ENCODE measurements at regions not wholly inside any gene's neighbourhood (a gene's known extent, or its start where the extent isn't known, plus 50 kb on each side); places are given as distances from the start of the nearest gene placed in this dataset.
"Not testable (repeated sequence)": the region's sequence is repeated elsewhere in the genome, so short reads cannot be mapped to it uniquely, and the experiment has no call there.

GRCh38 chr7:149930374-149931068 lies 56.8 kb downstream of the ATP6V0E2 start:
- H3K36me3 ChIP-seq (ENCODE audit: insufficient read depth, low read length); DNase-seq; H3K36me3 Mint-ChIP-seq (ENCODE audit: low read depth); H3K4me3 Mint-ChIP-seq; H3K9me3 ChIP-seq (ENCODE audit: control insufficient read depth in 1 of 2, insufficient read depth in 1 of 2, low read length in 2 of 2); H3K9me3 Mint-ChIP-seq; H3K4me3 ChIP-seq (ENCODE audit: low read length); POLR2A ChIA-PET; H3K27me3 Mint-ChIP-seq; CTCF ChIA-PET; H3K27ac ChIP-seq (ENCODE audit: low read depth in 1 of 2, low read length in 2 of 2); ATAC-seq (ENCODE audit: poor library complexity); H3K4me1 ChIP-seq (ENCODE audit: insufficient read depth, low read length); H3K4me1 Mint-ChIP-seq (ENCODE audit: low read depth); H3K27ac Mint-ChIP-seq; intact Hi-C loops (cut with DNase I, micrococcal nuclease); H3K27me3 ChIP-seq (ENCODE audit: control insufficient read depth in 1 of 2, insufficient read depth in 2 of 2, low read length in 2 of 2): not testable (repeated sequence)

- H3K9me3 Mint-ChIP-seq; H3K27ac Mint-ChIP-seq; H3K4me1 Mint-ChIP-seq (ENCODE audit: low read depth); H3K9me3 ChIP-seq (ENCODE audit: control insufficient read depth in 1 of 2, insufficient read depth in 1 of 2, low read length in 2 of 2); H3K4me3 Mint-ChIP-seq; POLR2A ChIA-PET; ATAC-seq (ENCODE audit: poor library complexity); H3K4me1 ChIP-seq (ENCODE audit: insufficient read depth, low read length); H3K4me3 ChIP-seq (ENCODE audit: low read length); intact Hi-C loops (cut with DNase I, micrococcal nuclease); H3K27me3 ChIP-seq (ENCODE audit: control insufficient read depth in 1 of 2, insufficient read depth in 2 of 2, low read length in 2 of 2); DNase-seq; H3K27ac ChIP-seq (ENCODE audit: low read depth in 1 of 2, low read length in 2 of 2); H3K36me3 Mint-ChIP-seq (ENCODE audit: low read depth); CTCF ChIA-PET; H3K36me3 ChIP-seq (ENCODE audit: insufficient read depth, low read length); H3K27me3 Mint-ChIP-seq: not testable (repeated sequence)
Observed at GRCh38 chr7:149933776-149934175, 60.0 kb downstream of the ATP6V0E2 start.

GRCh38 chr7:149947346-149947745 lies 73.6 kb downstream of the ATP6V0E2 start:
- H3K27ac ChIP-seq (ENCODE audit: low read depth in 1 of 2, low read length in 2 of 2); H3K27me3 Mint-ChIP-seq; POLR2A ChIA-PET; H3K4me1 Mint-ChIP-seq (ENCODE audit: low read depth); CTCF ChIA-PET; H3K27me3 ChIP-seq (ENCODE audit: control insufficient read depth in 1 of 2, insufficient read depth in 2 of 2, low read length in 2 of 2); DNase-seq; H3K9me3 Mint-ChIP-seq; H3K36me3 Mint-ChIP-seq (ENCODE audit: low read depth); H3K4me3 Mint-ChIP-seq; intact Hi-C loops (cut with DNase I, micrococcal nuclease); H3K9me3 ChIP-seq (ENCODE audit: control insufficient read depth in 1 of 2, insufficient read depth in 1 of 2, low read length in 2 of 2); H3K36me3 ChIP-seq (ENCODE audit: insufficient read depth, low read length); H3K4me3 ChIP-seq (ENCODE audit: low read length); H3K27ac Mint-ChIP-seq; H3K4me1 ChIP-seq (ENCODE audit: insufficient read depth, low read length); ATAC-seq (ENCODE audit: poor library complexity): not testable (repeated sequence)

- H3K27ac ChIP-seq (ENCODE audit: low read depth in 1 of 2, low read length in 2 of 2); ATAC-seq (ENCODE audit: poor library complexity); H3K9me3 ChIP-seq (ENCODE audit: control insufficient read depth in 1 of 2, insufficient read depth in 1 of 2, low read length in 2 of 2); intact Hi-C loops (cut with DNase I, micrococcal nuclease); H3K27me3 Mint-ChIP-seq; CTCF ChIA-PET; H3K36me3 ChIP-seq (ENCODE audit: insufficient read depth, low read length); H3K9me3 Mint-ChIP-seq; POLR2A ChIA-PET; H3K36me3 Mint-ChIP-seq (ENCODE audit: low read depth); H3K4me3 Mint-ChIP-seq; H3K27me3 ChIP-seq (ENCODE audit: control insufficient read depth in 1 of 2, insufficient read depth in 2 of 2, low read length in 2 of 2); DNase-seq; H3K4me1 Mint-ChIP-seq (ENCODE audit: low read depth); H3K4me3 ChIP-seq (ENCODE audit: low read length); H3K27ac Mint-ChIP-seq; H3K4me1 ChIP-seq (ENCODE audit: insufficient read depth, low read length): not testable (repeated sequence)
Observed at GRCh38 chr7:149948444-149948843, 74.7 kb downstream of the ATP6V0E2 start.

- POLR2A ChIA-PET; H3K9me3 ChIP-seq (ENCODE audit: control insufficient read depth in 1 of 2, insufficient read depth in 1 of 2, low read length in 2 of 2); H3K27me3 Mint-ChIP-seq; CTCF ChIA-PET; H3K4me3 Mint-ChIP-seq; H3K27me3 ChIP-seq (ENCODE audit: control insufficient read depth in 1 of 2, insufficient read depth in 2 of 2, low read length in 2 of 2); H3K4me1 ChIP-seq (ENCODE audit: insufficient read depth, low read length); H3K36me3 ChIP-seq (ENCODE audit: insufficient read depth, low read length); ATAC-seq (ENCODE audit: poor library complexity); H3K9me3 Mint-ChIP-seq; H3K4me3 ChIP-seq (ENCODE audit: low read length); H3K27ac ChIP-seq (ENCODE audit: low read depth in 1 of 2, low read length in 2 of 2); H3K27ac Mint-ChIP-seq; H3K4me1 Mint-ChIP-seq (ENCODE audit: low read depth); intact Hi-C loops (cut with DNase I, micrococcal nuclease); H3K36me3 Mint-ChIP-seq (ENCODE audit: low read depth): not testable (repeated sequence)
- peak in 1 of 14 experiments; percentile 29 for DNase-seq
Observed at GRCh38 chr7:149949863-149950577, 76.3 kb downstream of the ATP6V0E2 start.

- H3K27ac ChIP-seq (ENCODE audit: low read depth in 1 of 2, low read length in 2 of 2); H3K27ac Mint-ChIP-seq; H3K36me3 ChIP-seq (ENCODE audit: insufficient read depth, low read length); H3K27me3 Mint-ChIP-seq; POLR2A ChIA-PET; CTCF ChIA-PET; intact Hi-C loops (cut with DNase I, micrococcal nuclease); DNase-seq; H3K27me3 ChIP-seq (ENCODE audit: control insufficient read depth in 1 of 2, insufficient read depth in 2 of 2, low read length in 2 of 2); H3K4me3 Mint-ChIP-seq; H3K36me3 Mint-ChIP-seq (ENCODE audit: low read depth); H3K4me3 ChIP-seq (ENCODE audit: low read length); H3K9me3 Mint-ChIP-seq; ATAC-seq (ENCODE audit: poor library complexity); H3K4me1 Mint-ChIP-seq (ENCODE audit: low read depth); H3K4me1 ChIP-seq (ENCODE audit: insufficient read depth, low read length); H3K9me3 ChIP-seq (ENCODE audit: control insufficient read depth in 1 of 2, insufficient read depth in 1 of 2, low read length in 2 of 2): not testable (repeated sequence)
Observed at GRCh38 chr7:149950578-149950924, 76.8 kb downstream of the ATP6V0E2 start.

- POLR2A ChIA-PET; H3K27me3 Mint-ChIP-seq; H3K36me3 Mint-ChIP-seq (ENCODE audit: low read depth); H3K4me1 ChIP-seq (ENCODE audit: insufficient read depth, low read length); H3K9me3 Mint-ChIP-seq; H3K4me3 ChIP-seq (ENCODE audit: low read length); H3K4me1 Mint-ChIP-seq (ENCODE audit: low read depth); DNase-seq; H3K27ac Mint-ChIP-seq; H3K27me3 ChIP-seq (ENCODE audit: control insufficient read depth in 1 of 2, insufficient read depth in 2 of 2, low read length in 2 of 2); H3K9me3 ChIP-seq (ENCODE audit: control insufficient read depth in 1 of 2, insufficient read depth in 1 of 2, low read length in 2 of 2); H3K27ac ChIP-seq (ENCODE audit: low read depth in 1 of 2, low read length in 2 of 2); CTCF ChIA-PET; H3K36me3 ChIP-seq (ENCODE audit: insufficient read depth, low read length); intact Hi-C loops (cut with DNase I, micrococcal nuclease); H3K4me3 Mint-ChIP-seq; ATAC-seq (ENCODE audit: poor library complexity): not testable (repeated sequence)
Observed at GRCh38 chr7:149951579-149951978, 77.8 kb downstream of the ATP6V0E2 start.

Measured in CD4-positive, alpha-beta T cell (primary cell).